AG09309 (cell line): ENCODE measurements at regions not wholly inside any gene's neighbourhood (a gene's known extent, or its start where the extent isn't known, plus 50 kb on each side); places are given as distances from the start of the nearest gene placed in this dataset.

ENCODE experiments used
- DNase-seq: peaks from one replicate; pipeline ENCODE4 v3.0.0-alpha.2; 2010; ENCODE audit warnings: low read depth
- H3K4me3 ChIP-seq: 2 replicates; pipeline ENCODE4 v1.5.1; 2011; ENCODE audit warnings: mild to moderate bottlenecking, low read depth, low read length, moderate library complexity; ENCODE audit not compliant: control insufficient read depth
- TF ChIP-seq, protein P1 (sequence below): IDR thresholded peaks from 2 replicates; pipeline ENCODE4 v1.5.1; 2011; ENCODE audit warnings: mild to moderate bottlenecking, low read depth, low read length, inconsistent platforms; ENCODE audit not compliant: insufficient read depth, control insufficient read depth; ENCODE audit errors: missing control alignments

- DNase-seq, result no peak
- TF ChIP-seq, protein P1, sequence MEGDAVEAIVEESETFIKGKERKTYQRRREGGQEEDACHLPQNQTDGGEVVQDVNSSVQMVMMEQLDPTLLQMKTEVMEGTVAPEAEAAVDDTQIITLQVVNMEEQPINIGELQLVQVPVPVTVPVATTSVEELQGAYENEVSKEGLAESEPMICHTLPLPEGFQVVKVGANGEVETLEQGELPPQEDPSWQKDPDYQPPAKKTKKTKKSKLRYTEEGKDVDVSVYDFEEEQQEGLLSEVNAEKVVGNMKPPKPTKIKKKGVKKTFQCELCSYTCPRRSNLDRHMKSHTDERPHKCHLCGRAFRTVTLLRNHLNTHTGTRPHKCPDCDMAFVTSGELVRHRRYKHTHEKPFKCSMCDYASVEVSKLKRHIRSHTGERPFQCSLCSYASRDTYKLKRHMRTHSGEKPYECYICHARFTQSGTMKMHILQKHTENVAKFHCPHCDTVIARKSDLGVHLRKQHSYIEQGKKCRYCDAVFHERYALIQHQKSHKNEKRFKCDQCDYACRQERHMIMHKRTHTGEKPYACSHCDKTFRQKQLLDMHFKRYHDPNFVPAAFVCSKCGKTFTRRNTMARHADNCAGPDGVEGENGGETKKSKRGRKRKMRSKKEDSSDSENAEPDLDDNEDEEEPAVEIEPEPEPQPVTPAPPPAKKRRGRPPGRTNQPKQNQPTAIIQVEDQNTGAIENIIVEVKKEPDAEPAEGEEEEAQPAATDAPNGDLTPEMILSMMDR, result no peak
- H3K4me3 ChIP-seq, result no peak overlapping the region
Measured at GRCh38 chr18:47585914-47586313, 334.5 kb upstream of the SKOR2 start.

- H3K4me3 ChIP-seq, result no peak overlapping the region
- TF ChIP-seq, protein P1, result no peak
- DNase-seq, result no peak
Measured at GRCh38 chr18:47585136-47585535, 333.7 kb upstream of the SKOR2 start.

DNA sequence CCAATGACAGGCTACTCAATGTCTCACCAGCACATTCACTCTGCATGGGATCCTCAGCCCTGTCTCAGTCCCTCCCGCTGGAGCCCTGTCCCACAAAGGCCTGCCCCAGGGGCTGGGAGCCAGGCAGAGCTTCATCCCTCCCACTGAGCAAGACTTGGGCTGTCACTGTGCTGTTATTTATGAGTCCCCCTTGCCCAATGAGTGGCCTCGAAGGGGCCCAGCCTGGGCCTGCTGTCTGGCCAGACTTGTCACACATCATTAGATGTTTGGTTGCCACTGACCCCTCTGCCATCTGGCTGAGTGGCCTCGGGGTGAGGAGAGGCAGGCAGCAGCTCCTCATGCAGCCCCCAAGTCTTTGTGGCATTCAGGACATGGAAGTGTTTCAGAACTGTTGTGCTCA lies 330.6 kb upstream of the SKOR2 start:
- H3K4me3 ChIP-seq, result no peak overlapping the region
- no peak for DNase-seq
- TF ChIP-seq, protein P1, result no peak

GRCh38 chr18:47577520-47577919 lies 326.1 kb upstream of the SKOR2 start:
- TF ChIP-seq, protein P1, result no peak
- H3K4me3 ChIP-seq, result no peak overlapping the region
- DNase-seq, result no peak

DNA sequence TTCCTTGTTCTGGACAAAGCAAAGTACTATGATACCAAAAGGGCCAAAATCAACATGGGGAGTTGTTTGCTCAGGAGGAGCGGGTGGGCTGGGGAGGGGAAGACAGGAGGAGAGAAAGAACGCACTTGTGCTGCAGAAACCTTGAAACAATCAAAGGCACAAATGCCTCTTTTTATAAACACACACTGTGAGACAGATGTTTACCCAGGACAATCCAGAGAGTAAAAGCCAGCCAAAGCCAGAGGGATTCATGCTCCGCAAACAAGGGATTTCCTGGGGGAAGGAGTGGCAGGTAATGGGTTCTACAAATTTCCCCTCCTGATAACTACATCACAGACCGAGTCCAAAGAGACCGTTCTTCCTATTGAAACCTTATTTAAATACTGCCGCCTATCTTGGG lies 323.5 kb upstream of the SKOR2 start:
- DNase-seq, result no peak
- H3K4me3 ChIP-seq, result no peak overlapping the region
- TF ChIP-seq, protein P1, result no peak

- no peak overlapping the region for H3K4me3 ChIP-seq
- DNase-seq, result no peak
- TF ChIP-seq, protein P1, result no peak
Measured at GRCh38 chr18:47571957-47572356, 320.5 kb upstream of the SKOR2 start.

DNA sequence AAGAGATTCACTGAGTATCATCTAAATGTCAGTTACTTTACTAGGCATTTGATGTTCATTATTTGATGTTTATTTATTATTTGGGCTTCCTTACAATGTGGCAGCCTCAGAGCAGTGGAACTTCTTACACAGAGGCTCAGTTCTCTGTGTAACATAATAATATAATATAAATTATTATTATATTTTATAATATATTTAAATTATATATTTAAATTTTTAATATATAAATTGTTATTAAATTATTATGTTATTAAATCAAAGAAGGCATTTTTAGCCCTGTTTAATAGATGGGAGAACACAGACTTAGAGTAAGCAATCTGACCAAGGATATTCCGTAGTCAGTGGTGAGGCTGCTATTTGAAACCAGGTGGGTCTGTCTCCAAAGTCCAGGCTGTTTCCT lies 315.3 kb upstream of the SKOR2 start:
- no peak overlapping the region for H3K4me3 ChIP-seq
- TF ChIP-seq, protein P1, result no peak
- DNase-seq, result no peak
